Fibroblast of lung (primary cell): ENCODE measurements at regions not wholly inside any gene's neighbourhood (a gene's known extent, or its start where the extent isn't known, plus 50 kb on each side); places are given as distances from the start of the nearest gene placed in this dataset.

ENCODE experiments used
- CTCF ChIP-seq, 2 donors: IDR thresholded peaks in 1 of 2; conservative IDR thresholded peaks in 1 of 2; 1 replicate in 1 of 2; 2 replicates in 1 of 2; pipeline ENCODE4 v1.5.1; 2011 to 2012; ENCODE audit warnings: low read length in 2 of 2, control low read depth in 1 of 2, inconsistent platforms in 1 of 2, low read depth in 1 of 2, mild to moderate bottlenecking in 1 of 2
- EZH2 ChIP-seq: IDR thresholded peaks from 2 replicates; pipeline ENCODE4 v1.5.1; 2012; ENCODE audit warnings: low read length, control low read depth, mild to moderate bottlenecking; ENCODE audit errors: missing control alignments

- TF ChIP-seq CTCF (conservative IDR thresholded peaks at IDR 0.05 in 1 of 2, IDR thresholded peaks at IDR 0.05 in 1 of 2; ENCODE audit: low read depth in 1 of 2, low read length in 2 of 2) (no peak), EZH2 (no peak)
Observed at GRCh38 chr4:170667814-170668213, 578.1 kb upstream of the AADAT start.
